Retinal pigment epithelial cell (primary cell): ENCODE measurements at regions not wholly inside any gene's neighbourhood (a gene's known extent, or its start where the extent isn't known, plus 50 kb on each side); places are given as distances from the start of the nearest gene placed in this dataset.

Experiments used
- DNase-seq: peaks from one replicate; pipeline ENCODE4 v3.0.0-alpha.2; 2010; ENCODE audit warnings: low read depth
- H3K4me3 ChIP-seq: 2 replicates; pipeline ENCODE4 v1.5.1; 2011; ENCODE audit warnings: mild to moderate bottlenecking, low read length, control low read depth, moderate library complexity
- CTCF ChIP-seq: conservative IDR thresholded peaks from 2 replicates; pipeline ENCODE4 v1.5.1; 2011; ENCODE audit warnings: low read depth, low read length, control low read depth, inconsistent platforms

GRCh38 chr4:125501090-125501489, 186.3 kb downstream of the FAT4 start:
- no peak for DNase-seq
- no peak for TF ChIP-seq CTCF
- no peak overlapping the region for H3K4me3 ChIP-seq

- no peak for DNase-seq
- no peak for TF ChIP-seq CTCF
- no peak overlapping the region for H3K4me3 ChIP-seq
Observed at GRCh38 chr4:125501568-125501967, 186.8 kb downstream of the FAT4 start.

- no peak overlapping the region for H3K4me3 ChIP-seq
- no peak for TF ChIP-seq CTCF
- no peak for DNase-seq
Observed at GRCh38 chr4:125505621-125506020, 190.9 kb downstream of the FAT4 start.

- no peak for DNase-seq
- no peak overlapping the region for H3K4me3 ChIP-seq
- TF ChIP-seq CTCF = no peak
Observed at GRCh38 chr4:125507141-125507540, 192.4 kb downstream of the FAT4 start.

GRCh38 chr4:125511715-125512114, 197.0 kb downstream of the FAT4 start:
- H3K4me3 ChIP-seq = no peak overlapping the region
- TF ChIP-seq CTCF = no peak
- DNase-seq = no peak

- no peak overlapping the region for H3K4me3 ChIP-seq
- no peak for DNase-seq
- TF ChIP-seq CTCF = no peak
Observed at GRCh38 chr4:125515016-125515415, 200.3 kb downstream of the FAT4 start.

- no peak for TF ChIP-seq CTCF
- no peak overlapping the region for H3K4me3 ChIP-seq
- no peak for DNase-seq
Observed at GRCh38 chr4:125517831-125518230, 203.1 kb downstream of the FAT4 start.
